M059J (cell line): ENCODE measurements at regions not wholly inside any gene's neighbourhood (a gene's known extent, or its start where the extent isn't known, plus 50 kb on each side); places are given as distances from the start of the nearest gene placed in this dataset.

Source experiments
- DNase-seq: peaks from one replicate; pipeline ENCODE4 v3.0.0-alpha.2; 2012; ENCODE audit warnings: low read depth

DNA sequence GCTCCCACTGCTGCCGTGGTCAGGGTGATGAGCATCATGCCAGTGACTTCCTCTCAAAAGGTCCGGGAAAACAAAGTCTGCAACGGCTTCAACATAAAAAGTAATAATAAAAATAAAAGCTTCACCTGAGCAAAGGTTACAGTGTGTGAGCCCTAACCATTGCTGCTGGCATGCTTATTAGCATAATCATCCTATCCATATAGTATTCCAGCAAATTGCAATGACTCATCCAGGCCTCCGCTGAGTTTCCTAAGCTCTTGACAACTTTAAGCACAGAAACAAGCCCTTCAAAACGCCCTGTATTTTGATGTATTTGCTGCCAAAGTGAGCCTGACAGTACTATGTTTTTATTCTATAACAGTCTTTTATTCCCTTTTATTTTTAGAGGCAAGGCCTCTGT lies 100.5 kb downstream of the AASDH start:
- DNase-seq, result peak; percentile 18

DNA sequence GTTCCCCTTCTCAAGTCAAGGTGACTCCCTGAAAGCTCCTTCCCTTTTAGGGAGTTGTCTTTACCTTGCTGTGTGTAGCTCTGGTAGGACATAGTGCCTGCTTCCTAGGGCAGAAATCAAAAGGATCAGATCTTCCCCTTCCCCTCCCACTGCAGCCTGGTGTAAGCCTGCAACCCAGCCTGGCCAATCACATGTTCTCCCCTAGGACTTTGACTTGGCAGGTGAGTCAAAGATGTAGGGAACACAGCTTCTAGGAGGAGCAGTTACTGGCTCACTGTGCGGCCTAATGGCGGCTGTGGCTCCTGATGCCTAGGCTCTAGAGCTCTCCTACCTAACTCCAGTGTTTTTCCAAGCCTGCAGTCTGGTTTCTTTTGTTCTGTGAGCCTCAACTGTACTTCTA lies 103.9 kb downstream of the AASDH start:
- DNase-seq, result no peak

DNA sequence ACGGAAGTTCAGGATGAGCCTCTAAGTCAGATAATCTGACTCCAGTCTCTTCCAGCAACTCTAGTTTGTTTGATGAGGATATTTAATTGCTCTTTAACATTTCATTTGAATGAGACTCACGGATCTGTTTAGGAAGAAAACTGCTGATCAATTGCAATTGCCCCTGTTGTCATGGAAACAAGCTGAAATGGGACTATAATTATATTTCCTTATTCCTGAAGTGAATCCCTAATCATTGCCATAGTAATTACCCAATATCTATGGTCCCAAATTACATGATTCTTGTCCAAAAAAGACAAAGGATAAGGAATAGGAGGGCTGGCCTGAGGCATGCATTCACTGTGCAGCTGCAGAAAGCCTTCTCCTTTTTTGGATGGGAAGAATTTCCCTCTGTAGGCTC lies 105.3 kb downstream of the AASDH start:
- no peak for DNase-seq

DNA sequence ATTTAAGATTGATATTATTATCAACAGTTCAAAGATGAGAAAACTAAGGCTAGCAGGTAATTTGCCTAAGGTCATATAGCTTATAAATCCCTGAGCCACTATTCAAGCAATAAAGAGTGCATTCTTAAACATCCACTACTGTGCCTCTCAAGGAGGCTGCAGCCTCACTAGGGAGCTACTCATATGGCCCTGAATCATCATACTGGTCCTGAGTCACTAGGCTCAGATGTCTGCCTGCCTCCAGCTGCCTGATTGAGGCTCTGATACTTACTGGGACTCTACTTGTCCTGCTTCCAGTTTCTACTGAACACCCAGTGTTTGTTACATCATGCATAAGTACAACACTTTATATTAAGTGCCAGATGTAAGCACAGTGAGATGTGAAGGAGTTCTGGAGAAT lies 110.7 kb downstream of the AASDH start:
- no peak for DNase-seq

DNA sequence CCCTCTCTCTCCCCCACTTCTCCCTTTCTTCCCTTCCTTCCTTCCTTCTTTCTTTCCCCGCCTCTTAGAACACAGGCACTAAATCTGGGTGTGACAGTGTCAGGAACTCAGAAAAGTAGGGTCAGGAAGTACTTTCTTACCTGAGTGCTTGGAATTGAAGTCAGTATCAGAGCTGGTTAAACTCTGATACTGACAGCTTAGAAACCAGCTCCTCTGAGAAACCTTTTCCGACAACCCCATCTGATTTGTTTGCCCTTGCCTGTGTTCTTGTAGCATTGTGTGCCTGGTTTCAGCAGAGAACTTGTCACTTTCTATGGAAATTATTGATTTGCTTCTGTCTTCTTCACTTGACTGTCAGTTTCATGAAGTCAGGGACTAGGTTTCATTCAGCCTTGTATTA lies 113.9 kb downstream of the AASDH start:
- DNase-seq, result no peak

DNA sequence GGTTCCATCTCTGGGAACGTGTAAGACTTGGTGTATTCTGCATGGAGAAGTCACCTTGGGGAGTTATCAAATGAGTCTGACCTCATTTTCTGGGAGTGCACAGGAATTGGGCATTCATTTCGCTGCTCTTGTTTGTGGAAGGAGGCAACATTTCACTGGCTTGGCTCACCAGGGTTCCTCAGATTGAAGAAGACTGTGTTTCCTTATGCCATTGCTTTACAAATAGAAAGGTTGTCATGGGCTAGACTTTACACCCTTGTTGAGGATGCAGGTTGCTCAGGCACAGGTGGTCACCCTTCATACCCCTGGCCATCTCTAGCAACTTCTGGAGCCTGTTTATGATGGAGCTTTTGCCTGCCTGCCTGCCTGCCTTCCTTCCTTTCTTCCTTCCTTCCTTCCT lies 114.4 kb downstream of the AASDH start:
- no peak for DNase-seq

DNA sequence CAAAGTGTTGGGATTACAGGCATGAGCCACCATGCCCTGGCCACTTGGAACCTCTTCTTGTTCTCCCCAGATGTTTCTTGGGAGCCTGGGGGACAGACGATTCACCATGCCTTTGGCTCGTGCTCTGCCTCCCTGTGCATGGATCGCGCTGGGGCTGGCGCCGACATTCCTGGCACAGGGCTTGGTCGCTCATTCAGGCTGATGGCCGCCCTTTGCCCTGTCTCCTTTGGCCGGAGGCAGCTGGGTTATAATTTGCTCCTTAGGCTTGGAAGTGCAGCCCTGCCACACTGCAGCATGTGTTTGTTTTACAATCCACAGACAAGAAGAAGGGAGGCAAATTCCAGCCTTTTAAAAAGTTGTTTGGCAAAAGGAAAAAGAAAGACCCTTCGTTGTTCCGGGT lies 115.3 kb downstream of the AASDH start:
- DNase-seq, result no peak

DNA sequence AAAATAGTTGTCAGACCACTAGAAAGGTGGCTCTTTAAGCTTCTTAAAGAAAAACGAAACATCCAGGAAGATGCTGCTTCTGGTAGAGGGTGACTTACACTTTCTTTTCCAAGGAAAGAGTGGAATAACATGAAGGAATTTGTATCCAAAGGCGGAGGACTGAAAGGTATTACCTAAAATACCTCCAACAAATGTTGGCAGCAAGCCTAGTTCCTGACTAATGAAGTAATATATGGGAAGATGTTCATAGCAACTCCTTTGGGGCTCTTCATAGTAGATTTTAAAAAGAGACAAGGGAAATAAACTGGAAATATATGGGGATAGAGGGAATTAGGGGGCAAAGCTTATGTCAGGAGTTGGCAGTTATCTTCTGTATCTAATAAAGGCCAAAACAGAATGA lies 116.2 kb downstream of the AASDH start:
- DNase-seq, result peak; percentile 17

DNA sequence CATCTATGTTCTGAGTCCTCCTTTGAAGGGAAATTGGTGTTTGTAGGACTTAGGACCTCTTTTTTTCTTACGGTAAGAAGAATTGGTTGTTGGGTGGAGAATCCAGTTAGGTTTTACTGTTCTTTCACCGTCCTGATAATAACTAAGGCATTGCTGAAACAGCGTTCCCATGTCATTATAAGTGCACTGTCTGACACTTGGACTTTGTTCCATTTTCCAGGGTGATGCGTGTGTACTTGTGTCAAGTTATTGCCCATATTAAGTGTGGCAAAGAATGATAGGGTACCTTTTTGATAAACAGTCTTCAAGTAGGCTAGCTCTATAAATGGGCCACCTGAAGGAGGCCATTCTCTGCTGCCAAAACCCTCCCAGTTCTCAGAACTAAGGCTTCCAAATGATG lies 119.7 kb downstream of the AASDH start:
- no peak for DNase-seq

DNA sequence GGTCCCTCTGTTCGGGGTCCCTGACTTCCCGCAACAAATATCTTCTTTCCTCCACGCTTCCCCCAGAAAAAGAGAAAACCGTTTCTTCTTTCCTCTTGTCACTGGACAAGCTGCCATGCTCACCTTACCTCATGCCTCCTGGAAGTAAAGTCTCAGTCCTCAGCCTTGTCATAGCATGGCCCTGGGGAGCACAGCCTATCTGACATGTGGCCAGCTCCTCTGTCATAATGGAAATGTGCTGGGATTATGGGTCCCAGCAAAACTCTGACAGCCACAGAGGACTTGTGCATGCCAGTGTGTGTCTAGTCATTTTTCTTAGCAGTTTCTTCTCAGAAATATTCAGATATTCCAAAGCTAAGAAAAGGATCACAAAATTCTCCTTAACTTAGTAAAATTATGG lies 122.4 kb downstream of the AASDH start:
- no peak for DNase-seq

DNA sequence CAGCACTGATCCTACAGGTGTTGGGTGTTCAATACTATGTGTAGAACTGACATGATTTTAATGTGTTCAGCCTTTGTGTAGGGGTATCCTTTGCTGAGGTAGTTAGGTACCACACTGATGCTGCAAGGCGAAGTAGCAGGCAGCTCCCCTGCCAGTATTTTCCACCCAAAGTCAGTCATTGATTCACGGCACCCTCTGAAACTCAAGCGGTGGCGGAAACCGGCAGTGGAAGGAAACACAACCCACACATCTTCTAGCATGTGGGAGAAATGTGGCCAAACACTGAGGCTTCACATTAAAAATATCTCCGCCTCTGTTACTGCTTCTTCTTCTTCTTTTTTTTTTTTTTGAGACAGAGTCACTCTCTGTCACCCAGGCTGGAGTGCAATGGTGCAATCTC lies 126.3 kb downstream of the AASDH start:
- DNase-seq, result no peak

DNA sequence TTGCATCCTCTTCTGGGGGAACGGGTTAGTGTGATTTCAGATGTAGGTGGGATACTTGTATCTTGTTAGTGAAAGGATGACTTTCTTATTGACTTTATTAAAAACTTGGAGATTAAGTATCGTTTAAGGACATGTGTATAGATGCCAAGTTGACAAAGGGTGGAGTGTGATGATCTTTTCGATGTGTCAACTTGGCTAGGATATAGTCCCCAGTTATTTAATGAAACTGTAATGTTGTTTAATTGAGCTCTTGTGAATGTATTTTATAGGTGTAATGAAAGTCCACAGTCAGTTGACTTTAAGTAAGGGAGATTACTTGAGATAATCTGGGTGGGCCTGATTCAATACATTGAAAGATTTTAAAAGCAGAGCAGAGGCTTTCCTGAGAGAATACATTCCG lies 127.0 kb downstream of the AASDH start:
- DNase-seq, result no peak

DNA sequence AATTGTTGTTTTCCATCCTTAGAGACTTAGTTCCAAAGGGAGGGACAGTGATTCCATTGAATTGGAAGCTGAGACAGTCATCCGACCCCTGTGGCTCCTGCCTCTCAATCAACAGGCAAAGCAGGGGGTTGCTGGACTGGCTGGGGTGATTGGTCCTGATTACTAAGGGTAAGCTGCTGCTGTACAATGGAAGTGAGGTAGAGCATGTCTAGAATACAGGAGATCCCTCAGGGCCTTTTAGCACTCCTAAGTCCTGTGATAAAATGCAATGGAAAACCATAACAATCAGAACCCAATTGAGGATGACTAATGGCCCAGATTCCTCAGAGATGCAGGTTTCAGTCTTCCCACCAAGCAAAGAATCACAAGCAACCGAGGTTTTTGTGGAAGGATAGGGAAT lies 127.6 kb downstream of the AASDH start:
- no peak for DNase-seq

DNA sequence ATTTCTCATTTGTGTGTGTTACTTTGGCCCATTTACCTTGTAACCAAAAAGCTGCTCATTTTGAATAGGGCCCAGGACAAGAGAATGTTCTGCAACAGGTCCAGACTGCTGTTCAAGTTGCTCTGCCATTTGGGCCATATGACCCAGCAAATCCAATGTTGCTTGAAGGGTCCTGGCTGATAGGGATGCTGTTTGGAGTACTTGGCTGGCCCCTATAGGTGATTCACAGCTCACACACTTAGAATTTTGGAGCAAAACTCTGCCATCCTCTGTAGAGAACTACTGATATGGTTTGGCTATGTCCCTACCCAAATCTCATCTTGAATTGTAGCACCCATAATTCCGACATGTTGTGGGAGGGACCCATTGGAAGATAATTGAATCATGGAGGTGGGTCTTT lies 131.5 kb downstream of the AASDH start:
- no peak for DNase-seq

DNA sequence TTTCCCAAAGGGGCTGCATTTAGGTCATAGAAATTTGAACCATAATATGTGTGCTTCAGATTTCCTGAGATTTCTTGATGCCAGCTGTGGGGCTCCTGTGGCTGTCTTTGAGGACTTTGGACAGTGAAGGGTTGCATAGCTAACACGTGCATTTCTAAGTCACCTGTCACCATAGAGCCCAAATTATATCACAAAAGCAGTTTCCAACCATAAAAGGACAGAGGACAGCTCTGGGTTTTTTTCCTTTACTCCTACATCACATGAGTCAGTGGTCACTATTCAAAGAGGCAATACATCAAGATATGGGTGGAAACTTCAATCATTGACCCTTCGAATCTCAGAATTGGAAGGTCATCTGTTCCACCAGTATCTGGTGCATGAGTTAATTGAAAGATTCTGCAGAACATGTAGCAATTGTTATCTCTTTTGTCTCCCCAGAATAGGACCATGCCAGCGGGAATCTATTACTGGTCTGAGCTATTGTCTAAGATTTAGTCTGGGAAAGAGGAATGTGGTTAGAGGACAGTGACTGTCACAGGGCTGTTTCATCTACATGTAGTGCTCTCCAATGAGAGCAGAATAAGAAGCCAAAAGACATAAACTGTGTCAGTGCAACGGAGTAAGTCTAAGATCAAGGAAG lies 133.5 kb downstream of the AASDH start:
- no peak for DNase-seq

DNA sequence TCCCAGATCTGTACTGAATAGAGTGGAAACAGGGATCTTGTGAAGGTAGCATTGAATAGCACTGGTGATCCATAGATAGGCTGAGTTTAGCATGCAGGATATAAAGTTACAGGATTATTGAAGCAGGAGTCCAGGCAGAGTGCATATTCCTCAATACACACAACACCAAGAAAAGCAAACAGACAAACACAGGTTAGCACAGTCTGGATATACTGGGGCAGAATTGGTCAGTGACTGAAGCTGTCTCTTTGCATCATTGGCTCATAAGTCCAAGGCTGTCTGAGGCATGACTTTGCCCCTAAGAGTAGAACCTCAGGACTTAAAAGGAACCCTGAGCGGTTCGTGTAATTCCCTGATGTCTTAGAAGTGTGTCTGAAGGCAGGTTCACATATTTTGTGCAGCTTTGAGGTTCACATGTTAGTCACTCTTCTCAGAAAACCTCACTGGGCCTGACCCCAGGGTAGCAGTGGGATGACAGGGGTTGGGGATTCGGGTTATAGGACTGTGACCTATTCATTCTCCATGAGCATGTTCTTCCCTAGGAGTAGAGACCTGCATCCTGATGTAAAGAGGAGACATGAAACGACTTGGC lies 134.6 kb downstream of the AASDH start:
- DNase-seq, result no peak

DNA sequence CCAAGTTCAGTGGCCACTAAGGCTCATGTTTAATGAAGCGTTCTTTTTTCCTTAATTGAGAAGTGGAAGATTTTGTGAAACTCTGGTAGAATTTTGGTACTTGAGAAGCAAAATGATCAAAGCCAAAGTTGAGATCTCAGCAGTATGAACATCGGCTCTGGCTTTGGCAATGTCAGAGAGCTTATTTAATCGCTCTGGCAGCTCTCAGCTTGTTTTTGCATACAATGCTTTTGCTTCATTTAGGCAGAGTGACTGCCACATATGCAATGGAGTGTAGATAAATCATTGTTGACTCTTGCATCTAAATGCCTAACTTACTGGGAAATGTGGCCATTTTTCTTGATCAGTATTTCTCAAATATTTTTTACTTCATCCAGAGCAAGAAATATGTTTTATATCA lies 135.7 kb downstream of the AASDH start:
- DNase-seq, result no peak

DNA sequence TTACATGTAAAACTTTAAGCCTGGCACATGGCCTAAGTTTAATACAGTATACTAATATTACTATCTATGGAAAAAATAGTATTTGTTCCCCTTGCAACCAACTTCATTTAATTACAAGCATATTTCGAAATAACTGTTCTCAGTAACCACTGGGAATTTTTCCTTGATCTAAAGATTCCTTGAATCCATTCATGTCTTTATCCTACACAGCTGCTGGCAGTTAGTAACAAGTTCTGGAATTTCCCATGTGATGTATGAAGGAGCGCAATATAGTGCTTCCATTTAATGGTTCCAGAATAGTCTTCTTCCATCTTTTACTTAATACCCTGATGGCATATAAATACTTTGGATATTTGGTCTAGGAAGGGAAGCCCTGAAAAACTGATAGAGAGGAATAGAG lies 136.5 kb downstream of the AASDH start:
- DNase-seq, result no peak

DNA sequence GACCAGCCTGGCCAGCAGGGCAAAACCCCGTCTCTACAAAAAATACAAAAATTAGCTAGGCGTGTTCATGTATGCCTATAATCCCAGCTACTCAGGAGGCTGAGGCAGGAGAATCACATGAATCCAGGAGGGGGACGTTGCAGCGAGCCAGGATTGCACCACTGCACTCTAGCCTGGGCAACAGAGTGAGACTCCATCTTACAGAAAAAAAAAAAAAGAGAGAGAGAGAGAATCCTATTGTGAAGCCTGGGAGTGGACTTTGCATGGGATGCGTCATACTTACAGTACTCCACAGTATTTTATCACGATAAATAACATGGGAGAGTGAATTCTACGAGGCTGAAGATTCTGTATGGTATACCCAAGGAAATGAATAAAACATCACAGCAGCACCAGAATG lies 139.6 kb downstream of the AASDH start:
- no peak for DNase-seq

DNA sequence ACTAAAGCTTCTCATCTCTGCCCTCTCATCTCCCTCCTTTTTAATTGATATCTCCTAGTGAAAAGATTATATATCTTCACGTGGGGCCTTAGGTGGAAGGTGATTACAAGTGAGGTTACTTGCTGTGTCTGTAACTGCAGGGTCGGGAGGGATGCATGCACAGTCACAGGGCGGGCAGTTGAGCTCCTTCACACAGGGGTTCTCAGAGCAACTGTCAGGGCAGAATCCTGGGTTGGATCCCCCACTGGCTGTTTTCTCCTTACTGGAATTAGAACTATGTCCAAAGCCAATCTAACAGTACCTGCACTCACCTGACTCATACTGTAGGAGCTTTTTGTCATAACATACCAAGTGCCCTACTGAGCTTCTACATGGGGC lies 141.1 kb downstream of the AASDH start:
- DNase-seq, result no peak

DNA sequence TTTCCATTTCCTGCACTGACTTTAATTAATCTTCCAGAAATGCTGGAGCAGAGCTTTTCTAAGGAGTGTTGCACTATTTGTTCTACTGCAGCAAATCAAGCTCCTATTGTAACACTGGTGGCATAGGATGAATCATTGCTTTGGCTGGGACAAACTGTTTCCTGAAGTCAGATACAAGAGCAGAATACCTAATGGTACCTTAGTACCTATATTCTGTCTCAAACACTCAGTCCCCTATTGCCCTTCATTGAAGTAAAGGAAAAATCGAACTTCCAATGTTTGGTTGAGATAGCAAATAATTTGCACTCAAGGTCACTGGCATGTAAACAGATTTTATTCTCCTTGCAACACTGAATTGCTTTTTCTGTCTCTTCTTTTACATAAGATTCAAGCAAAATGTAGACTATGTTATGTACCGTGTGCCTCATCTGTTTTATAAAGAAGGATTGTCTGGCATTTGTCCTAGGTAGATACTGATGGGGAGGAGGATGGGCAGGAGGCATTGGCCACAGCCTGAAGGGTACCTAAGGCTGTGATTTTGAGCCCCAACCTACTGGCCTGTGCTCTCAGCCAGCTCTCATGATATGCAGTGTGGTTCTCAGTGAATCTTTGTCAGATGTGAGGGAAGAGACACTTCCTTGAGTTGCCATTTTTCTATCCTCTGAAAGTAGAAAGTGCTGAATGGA lies 141.6 kb downstream of the AASDH start:
- no peak for DNase-seq

DNA sequence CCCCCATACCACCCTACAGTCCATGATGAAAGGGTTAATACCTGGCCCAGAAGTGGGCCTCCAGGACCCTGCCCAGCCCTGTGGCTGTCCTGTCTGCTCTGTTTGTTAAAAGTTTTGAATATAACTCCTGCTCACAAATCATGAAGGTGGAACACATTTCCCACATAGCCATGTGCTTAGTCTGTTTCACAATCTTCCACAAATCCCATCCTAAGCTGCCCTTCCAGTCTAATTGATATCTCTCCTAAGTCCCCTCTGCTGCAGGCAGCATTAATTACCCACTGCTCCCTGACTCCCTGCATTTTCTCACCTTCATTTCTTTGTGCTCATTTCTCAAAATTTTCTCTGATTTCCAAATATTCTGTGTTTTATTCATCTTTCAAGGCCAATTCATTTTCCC lies 142.6 kb downstream of the AASDH start:
- DNase-seq, result no peak

DNA sequence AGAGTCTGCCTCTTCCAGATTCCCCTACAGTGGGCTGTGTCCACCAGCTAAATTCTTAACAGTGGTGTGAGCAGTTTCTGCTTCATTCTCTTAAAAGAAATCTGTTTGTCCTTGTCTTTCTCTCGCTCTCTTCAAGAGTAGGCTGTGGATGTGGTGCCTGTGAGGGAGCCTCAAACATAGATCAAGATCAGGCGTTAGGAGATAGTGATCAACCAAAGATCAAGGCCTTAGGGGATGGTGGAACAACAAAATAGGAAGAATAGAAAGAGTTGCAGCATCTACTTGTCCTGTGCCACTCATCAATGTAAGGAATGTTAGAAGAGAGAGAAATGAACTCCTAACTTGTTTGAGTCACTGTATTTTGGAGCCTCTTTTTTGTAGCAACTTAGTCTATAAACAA lies 144.2 kb downstream of the AASDH start:
- no peak for DNase-seq

DNA sequence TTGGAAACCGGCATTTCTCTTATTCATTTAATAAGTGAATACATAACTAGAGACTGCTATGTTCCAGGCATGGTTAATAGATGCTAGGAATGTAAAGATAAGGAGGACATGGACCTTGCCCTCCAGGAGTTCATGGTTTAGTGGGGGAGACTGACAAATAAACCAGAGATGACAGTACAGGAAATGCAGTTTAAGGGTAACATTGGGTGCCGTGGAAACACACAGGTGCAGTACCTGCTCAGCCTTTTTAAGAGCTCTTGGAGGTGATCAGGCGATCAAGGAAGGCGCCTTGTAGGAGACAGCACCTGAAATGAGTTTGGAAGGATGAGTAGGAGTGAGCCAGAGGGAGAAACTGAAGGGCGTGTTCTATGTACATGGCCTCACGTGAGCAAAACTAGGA lies 145.8 kb downstream of the AASDH start:
- DNase-seq, result no peak
